Thyroid gland (tissue), 4 donors: ENCODE measurements at regions not wholly inside any gene's neighbourhood (a gene's known extent, or its start where the extent isn't known, plus 50 kb on each side); places are given as distances from the start of the nearest gene placed in this dataset.

Experiments used
- DNase-seq, 2 donors: peaks; one replicate each; pipeline ENCODE4 v3.0.0-alpha.2; 2019
- H3K27ac ChIP-seq, 3 donors: fragments of 200-600 bp; sonication (generic); 1 replicate in 2 of 3; 2 replicates in 1 of 3; pipeline ENCODE4 v1.5.1; 2016 to 2019; ENCODE audit warnings: mild to moderate bottlenecking in 1 of 3, moderate library complexity in 1 of 3
- H3K27me3 ChIP-seq: fragments of 200-600 bp; sonication (generic); one replicate; pipeline ENCODE4 v1.5.1; 2019
- H3K36me3 ChIP-seq, 2 donors: fragments of 200-600 bp; sonication (generic); one replicate each; pipeline ENCODE4 v1.5.1; 2016 to 2019
- H3K4me1 ChIP-seq, 2 donors: fragments of 200-600 bp; sonication (generic); one replicate each; pipeline ENCODE4 v1.5.1; 2017 to 2019
- H3K4me3 ChIP-seq, 3 donors: fragments of 200-600 bp; sonication (generic); replicated peaks in 1 of 3; 1 replicate in 2 of 3; 2 replicates in 1 of 3; pipeline ENCODE4 v1.5.1; 2016; ENCODE audit warnings: mild to moderate bottlenecking in 1 of 3
- H3K9me3 ChIP-seq: fragments of 200-600 bp; sonication (generic); one replicate; pipeline ENCODE4 v1.5.1; 2017
- POLR2A ChIP-seq, 2 donors: fragments of 450-650 bp; IDR thresholded peaks; one replicate each; pipeline ENCODE4 v1.6.1; 2017; ENCODE audit warnings: antibody characterized with exemption in 2 of 2, mild to moderate bottlenecking in 2 of 2, moderate library complexity in 1 of 2
- WGBS, 2 donors: methylation state at CpG; one replicate each; pipeline ENCODE4 v1.1.5; 2017; 5-methylcytosine and 5-hydroxymethylcytosine counted together
- intact Hi-C: fragments of 100-400 bp; cut with DNase I; formaldehyde crosslinking; loops from one replicate; pipeline ENCODE4 v1.15.1; 2023
- TF ChIP-seq, protein P1 (sequence below), 6 experiments: fragments of 200-600 bp in 3 of 6; fragments of 450-650 bp in 3 of 6; sonication (generic) in 3 of 6; IDR thresholded peaks; one replicate each; pipeline ENCODE4 v1.5.1; 2016 to 2019; ENCODE audit warnings: antibody characterized with exemption in 6 of 6, mild to moderate bottlenecking in 2 of 6, inconsistent platforms in 1 of 6, moderate library complexity in 1 of 6

DNA sequence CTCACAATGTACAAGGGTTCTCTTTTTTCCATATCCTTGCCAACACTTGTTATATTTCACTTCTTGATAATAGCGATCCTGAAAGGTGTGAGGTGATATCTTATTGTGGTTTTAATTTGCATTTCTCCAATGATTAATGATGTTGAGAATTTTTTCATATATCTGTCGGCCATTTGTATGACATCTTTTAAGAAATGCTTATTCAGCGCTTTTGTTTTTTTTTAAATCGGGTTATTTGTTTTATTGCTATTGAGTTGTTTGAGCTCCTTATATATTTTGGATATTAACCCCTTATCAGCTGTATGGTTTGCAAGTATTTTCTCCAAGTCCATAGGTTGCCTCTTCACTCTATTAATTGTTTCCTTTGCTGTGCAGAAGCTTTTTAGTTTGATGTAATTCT, 218.8 kb downstream of the MTERF1 start:
- no peak overlapping the region for H3K27ac ChIP-seq
- H3K36me3 ChIP-seq, result no peaks in the 10 kb centered on the region
- 89 to 93% methylated on average over 4 of the region's 4 CpGs for WGBS, 2 donors
- no peak overlapping the region for H3K4me3 ChIP-seq
- H3K27me3 ChIP-seq, result no peaks in the 10 kb centered on the region
- H3K4me1 ChIP-seq, result no peaks in the 10 kb centered on the region
- H3K9me3 ChIP-seq, result no peaks in the 10 kb centered on the region
- intact Hi-C loops, result no loop called here
- TF ChIP-seq, protein P1, sequence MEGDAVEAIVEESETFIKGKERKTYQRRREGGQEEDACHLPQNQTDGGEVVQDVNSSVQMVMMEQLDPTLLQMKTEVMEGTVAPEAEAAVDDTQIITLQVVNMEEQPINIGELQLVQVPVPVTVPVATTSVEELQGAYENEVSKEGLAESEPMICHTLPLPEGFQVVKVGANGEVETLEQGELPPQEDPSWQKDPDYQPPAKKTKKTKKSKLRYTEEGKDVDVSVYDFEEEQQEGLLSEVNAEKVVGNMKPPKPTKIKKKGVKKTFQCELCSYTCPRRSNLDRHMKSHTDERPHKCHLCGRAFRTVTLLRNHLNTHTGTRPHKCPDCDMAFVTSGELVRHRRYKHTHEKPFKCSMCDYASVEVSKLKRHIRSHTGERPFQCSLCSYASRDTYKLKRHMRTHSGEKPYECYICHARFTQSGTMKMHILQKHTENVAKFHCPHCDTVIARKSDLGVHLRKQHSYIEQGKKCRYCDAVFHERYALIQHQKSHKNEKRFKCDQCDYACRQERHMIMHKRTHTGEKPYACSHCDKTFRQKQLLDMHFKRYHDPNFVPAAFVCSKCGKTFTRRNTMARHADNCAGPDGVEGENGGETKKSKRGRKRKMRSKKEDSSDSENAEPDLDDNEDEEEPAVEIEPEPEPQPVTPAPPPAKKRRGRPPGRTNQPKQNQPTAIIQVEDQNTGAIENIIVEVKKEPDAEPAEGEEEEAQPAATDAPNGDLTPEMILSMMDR (IDR thresholded peaks at IDR 0.05), result no peak
- TF ChIP-seq POLR2A (IDR thresholded peaks at IDR 0.05), result no peak
- no peak for DNase-seq

- TF ChIP-seq, protein P1 (IDR thresholded peaks at IDR 0.05), result no peak
- Histone ChIP-seq H3K9me3 (no peaks in the 10 kb centered on the region), H3K27ac (no peak overlapping the region), H3K27me3 (no peaks in the 10 kb centered on the region), H3K36me3 (no peaks in the 10 kb centered on the region), H3K4me1 (no peaks in the 10 kb centered on the region), H3K4me3 (no peak overlapping the region)
- no peak for DNase-seq
- intact Hi-C loops, result no loop called here
These were observed 212.3 kb downstream of the MTERF1 start for GRCh38 chr7:91668217-91668616.

- Histone ChIP-seq H3K4me3 (no peak overlapping the region), H3K27me3 (no peaks in the 10 kb centered on the region), H3K9me3 (no peaks in the 10 kb centered on the region), H3K4me1 (no peaks in the 10 kb centered on the region), H3K36me3 (no peaks in the 10 kb centered on the region), H3K27ac (no peak overlapping the region)
- 90 to 91% methylated on average over 3 of the region's 3 CpGs for WGBS, 2 donors
- intact Hi-C loops, result no loop called here
- TF ChIP-seq, protein P1 (IDR thresholded peaks at IDR 0.05), result no peak
- no peak for TF ChIP-seq POLR2A (IDR thresholded peaks at IDR 0.05)
- DNase-seq, result no peak
These were observed 209.3 kb downstream of the MTERF1 start for GRCh38 chr7:91671245-91671644.

- Histone ChIP-seq H3K9me3 (no peaks in the 10 kb centered on the region), H3K36me3 (no peaks in the 10 kb centered on the region), H3K27ac (no peak overlapping the region), H3K4me1 (no peaks in the 10 kb centered on the region), H3K27me3 (no peaks in the 10 kb centered on the region), H3K4me3 (no peak overlapping the region)
- TF ChIP-seq POLR2A (IDR thresholded peaks at IDR 0.05), result no peak
- TF ChIP-seq, protein P1 (IDR thresholded peaks at IDR 0.05), result no peak
- 76 to 78% methylated on average over 4 of the region's 4 CpGs for WGBS, 2 donors
- intact Hi-C loops, result no loop called here
- no peak for DNase-seq
These were observed 206.0 kb downstream of the MTERF1 start for GRCh38 chr7:91674470-91674869.

- Histone ChIP-seq H3K4me1 (no peaks in the 10 kb centered on the region), H3K27ac (no peak overlapping the region), H3K9me3 (no peaks in the 10 kb centered on the region), H3K27me3 (no peaks in the 10 kb centered on the region), H3K36me3 (no peaks in the 10 kb centered on the region), H3K4me3 (no peak overlapping the region)
- WGBS, 2 donors, result 94 to 99% methylated on average over 3 of the region's 3 CpGs
- TF ChIP-seq, protein P1 (IDR thresholded peaks at IDR 0.05), result no peak
- no peak for TF ChIP-seq POLR2A (IDR thresholded peaks at IDR 0.05)
- intact Hi-C loops, result no loop called here
- DNase-seq, result no peak
These were observed 198.8 kb downstream of the MTERF1 start for GRCh38 chr7:91681718-91682117.
